GM12878 (cell line): ENCODE measurements at regions not wholly inside any gene's neighbourhood (a gene's known extent, or its start where the extent isn't known, plus 50 kb on each side); places are given as distances from the start of the nearest gene placed in this dataset.

Experiments
- ATAC-seq: fragments of 200-7000 bp; cut with Tn5 transposase; 3 replicates; pipeline ENCODE4 v1.9.1; 2020; ENCODE audit warnings: mild to moderate bottlenecking, moderate library complexity
- BruUV-seq: library from RNA; stranded (reverse); fragments of 400-500 nt; replicated peaks from 2 replicates; lab custom pipeline; 2021; lab: Mats Ljungman, UMichigan
- CTCF ChIA-PET: fragments of 300-600 bp; sonication (Branson Sonifier 250); formaldehyde crosslinking; extraction: SDS; loops from one replicate; lab custom pipeline; 2021; ENCODE audit warnings: inconsistent platforms; lab: Yijun Ruan, JAX
- POLR2A ChIA-PET: fragments of 350-600 bp; formaldehyde crosslinking; extraction: SDS; loops from one replicate; lab custom pipeline; 2021; ENCODE audit warnings: inconsistent platforms; lab: Charles Lee
- RAD21 ChIA-PET: fragments of 300-600 bp; sonication (Branson Sonifier 250); formaldehyde crosslinking; loops from one replicate; lab custom pipeline; 2023; ENCODE audit warnings: antibody characterized with exemption; ENCODE audit not compliant: unreplicated experiment; lab: Charles Lee
- SMC1A ChIA-PET: fragments of 300-600 bp; sonication (Branson Sonifier 250); formaldehyde crosslinking; loops from one replicate; lab custom pipeline; 2023; ENCODE audit not compliant: unreplicated experiment, uncharacterized antibody; lab: Charles Lee
- DNase-seq: peaks from one replicate; pipeline ENCODE4 v3.0.0-alpha.2; 2011; ENCODE audit warnings: low read depth, low spot score
- FAIRE-seq: peaks from 3 replicates; lab custom pipeline; 2011; peaks lifted over from hg19 to GRCh38; lab: Jason Lieb, UNC
- H2AFZ ChIP-seq: 2 replicates; pipeline ENCODE4 v1.6.0; 2011; ENCODE audit warnings: low read depth, low read length, control low read depth; ENCODE audit not compliant: control insufficient read depth
- H3K27ac ChIP-seq: 2 replicates; pipeline ENCODE4 v1.5.1; 2011; ENCODE audit warnings: control low read depth; ENCODE audit not compliant: control insufficient read depth, insufficient read depth
- H3K27me3 ChIP-seq, 2 experiments: replicated peaks in 1 of 2; 2 replicates each; pipeline versions ENCODE4 v1.6.0 to v1.6.1; 2011; ENCODE audit warnings: low read length in 1 of 2; ENCODE audit not compliant: control insufficient read depth in 2 of 2, insufficient read depth in 2 of 2
- H3K36me3 ChIP-seq, 2 experiments: 2 replicates each; pipeline ENCODE4 v1.5.1; 2011; ENCODE audit warnings: low read length in 1 of 2; ENCODE audit not compliant: control insufficient read depth in 2 of 2, insufficient read depth in 2 of 2
- H3K4me1 ChIP-seq: 2 replicates; pipeline ENCODE4 v1.6.1; 2011; ENCODE audit warnings: mild to moderate bottlenecking, low read length, moderate library complexity, mixed read lengths; ENCODE audit not compliant: control insufficient read depth, insufficient read depth
- H3K4me2 ChIP-seq: 2 replicates; pipeline ENCODE4 v1.6.0; 2011; ENCODE audit warnings: control low read depth; ENCODE audit not compliant: control insufficient read depth, insufficient read depth
- H3K4me3 ChIP-seq: fragments of 200-600 bp; sonication (generic); 2 replicates; pipeline ENCODE4 v1.5.1; 2016
- H3K79me2 ChIP-seq: 2 replicates; pipeline ENCODE4 v1.6.0; 2011; ENCODE audit warnings: low read length; ENCODE audit not compliant: control insufficient read depth, insufficient read depth
- H3K9ac ChIP-seq: 2 replicates; pipeline ENCODE4 v1.8.0; 2011; ENCODE audit warnings: low read length, control low read depth, mixed read lengths; ENCODE audit not compliant: control insufficient read depth, insufficient read depth
- H3K9me3 ChIP-seq: replicated peaks from 3 replicates; pipeline ENCODE4 v1.5.1; 2011; ENCODE audit warnings: mild to moderate bottlenecking, low read length; ENCODE audit not compliant: control insufficient read depth, insufficient read depth
- H4K20me1 ChIP-seq: 2 replicates; pipeline ENCODE4 v1.6.0; 2011; ENCODE audit not compliant: control insufficient read depth, insufficient read depth
- CTCF ChIP-seq, 3 experiments: IDR thresholded peaks in 2 of 3; conservative IDR thresholded peaks in 1 of 3; 2 replicates each; pipeline ENCODE4 v1.5.1; 2011; ENCODE audit warnings: low read depth in 3 of 3, low read length in 3 of 3, mild to moderate bottlenecking in 3 of 3, control low read depth in 2 of 3, moderate library complexity in 2 of 3, inconsistent platforms in 1 of 3, mixed read lengths in 1 of 3; ENCODE audit not compliant: control insufficient read depth in 2 of 3, insufficient read depth in 1 of 3; ENCODE audit errors: extremely low read depth in 1 of 3
- IKZF2 ChIP-seq, 2 experiments: fragments of 450-650 bp; IDR thresholded peaks; 2 replicates each; pipeline ENCODE4 v1.6.1; 2017; ENCODE audit warnings: mild to moderate bottlenecking in 2 of 2, moderate library complexity in 2 of 2
- MYB ChIP-seq: fragments of 150-350 bp; IDR thresholded peaks from 2 replicates; pipeline ENCODE4 v1.6.1; 2014; ENCODE audit warnings: mild to moderate bottlenecking, low read depth, low read length, borderline replicate concordance
- PML ChIP-seq: IDR thresholded peaks from 2 replicates; pipeline ENCODE4 v1.6.1; 2012; ENCODE audit warnings: low read length, inconsistent platforms
- RAD21 ChIP-seq: IDR thresholded peaks from 2 replicates; pipeline ENCODE4 v1.6.1; 2011; ENCODE audit warnings: mild to moderate bottlenecking, low read depth, low read length, moderate library complexity; ENCODE audit not compliant: insufficient read depth
- RBBP5 ChIP-seq: fragments of 200-600 bp; sonication (generic); conservative IDR thresholded peaks from 2 replicates; pipeline ENCODE4 v1.6.1; 2016
- SMC3 ChIP-seq: IDR thresholded peaks from 2 replicates; pipeline ENCODE4 v1.6.1; 2011; ENCODE audit warnings: low read length, improper control_type of control experiment, borderline replicate concordance
- YY1 ChIP-seq: IDR thresholded peaks from 2 replicates; pipeline ENCODE4 v1.6.1; 2011; ENCODE audit warnings: low read depth, mild to moderate bottlenecking, low read length
- WGBS: methylation state at CpG from one replicate; pipeline ENCODE4 v1.1.6; 2016; ENCODE audit warnings: low lambda C conversion rate; ENCODE audit not compliant: insufficient replicate concordance, insufficient coverage; ENCODE audit errors: missing lambda C conversion rate; 5-methylcytosine and 5-hydroxymethylcytosine counted together
- in situ Hi-C: fragments of 300-500 bp; cut with MboI; formaldehyde crosslinking; loops from 9 replicates; pipeline ENCODE4 v1.14.3; 2018; ENCODE audit warnings: mixed read lengths
- intact Hi-C: fragments of 100-400 bp; cut with micrococcal nuclease; formaldehyde crosslinking; loops from one replicate; pipeline ENCODE4 v1.14.2; 2022; ENCODE audit not compliant: unreplicated experiment
- TF ChIP-seq, protein P1 (sequence below): fragments of 450-650 bp; IDR thresholded peaks from 2 replicates; pipeline ENCODE4 v1.6.1; 2016; ENCODE audit warnings: mild to moderate bottlenecking

DNA sequence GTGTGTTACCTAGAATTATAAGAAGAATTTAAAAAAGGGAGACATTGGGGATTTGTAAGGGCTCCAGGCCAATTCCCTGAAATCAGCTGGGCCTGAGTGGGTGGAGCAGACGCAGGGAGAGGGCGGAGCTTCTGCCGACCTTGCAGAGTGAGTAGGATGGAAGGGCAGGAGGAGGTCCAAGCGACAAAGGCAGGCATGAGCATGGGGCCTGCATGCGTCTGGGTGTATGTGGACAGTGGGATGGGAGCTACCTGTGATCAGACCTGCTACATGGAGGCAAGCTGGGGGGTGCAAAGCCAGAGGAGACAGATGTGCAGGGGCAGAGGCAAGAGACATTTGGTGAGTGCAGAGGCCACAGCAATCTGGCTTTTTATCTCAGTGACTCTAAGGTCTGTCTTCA is 105.3 kb upstream of the OLIG2 start:
- no peak overlapping the region for H2AFZ ChIP-seq
- no peaks in the 10 kb centered on the region for H3K36me3 ChIP-seq
- no peaks in the 10 kb centered on the region; the same call in 1 of the 3 replicates for H3K9me3 ChIP-seq
- intact Hi-C loops (no loop called here), in situ Hi-C loops (no loop called here)
- TF ChIP-seq IKZF2 (IDR thresholded peaks at IDR 0.05), result no peak
- no peak for DNase-seq
- WGBS, result 35% methylated on average over 5 of the region's 5 CpGs
- no TSS peak for BruUV-seq
- H3K27me3 ChIP-seq, result no peaks in the 10 kb centered on the region
- no peak overlapping the region for H3K4me2 ChIP-seq
- H3K4me3 ChIP-seq, result no peak overlapping the region
- no peak overlapping the region for H3K27ac ChIP-seq
- ChIA-PET SMC1A (no interaction called here), POLR2A (no interaction called here), CTCF (interaction anchor here (1.2 to 2.5 kb wide), 4 partner anchors 20 to 276 kb away, joined by 3 to 8 read pairs (median 6); no protein-coding TSS in a partner anchor), RAD21 (no interaction called here)
- no peak for FAIRE-seq
- no peaks in the 10 kb centered on the region for H3K79me2 ChIP-seq
- no peaks in the 10 kb centered on the region for H3K4me1 ChIP-seq
- H4K20me1 ChIP-seq, result no peaks in the 10 kb centered on the region
- ATAC-seq, result no peak
- H3K9ac ChIP-seq, result no peak overlapping the region

DNA sequence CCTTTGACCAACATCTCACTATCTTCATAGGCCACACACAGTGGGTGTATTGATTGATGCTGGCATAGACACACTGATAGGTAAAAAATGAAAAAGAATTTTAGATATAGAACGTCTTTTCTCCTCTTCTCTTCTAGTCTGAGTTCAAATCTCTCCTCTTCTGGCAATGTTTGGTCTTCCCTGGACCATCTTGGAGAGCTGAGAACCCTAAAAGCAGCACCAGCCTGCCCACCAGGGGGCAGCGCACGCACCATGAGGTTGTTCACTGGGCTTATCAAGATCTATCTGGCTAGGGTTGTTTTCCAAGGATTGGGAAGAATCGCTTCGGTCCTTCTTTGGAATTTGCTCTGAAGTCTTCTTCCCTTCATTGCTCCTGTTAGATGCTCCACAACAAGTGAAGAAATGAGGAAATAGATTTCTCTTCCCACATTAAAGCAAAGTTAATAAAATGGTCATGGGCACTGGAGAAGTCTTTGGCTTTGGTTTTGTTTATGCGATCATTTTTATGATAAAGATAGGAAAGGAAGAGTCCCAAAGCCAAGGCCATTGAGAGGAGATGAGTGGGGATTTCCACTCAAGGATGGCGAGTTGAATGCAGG is 104.0 kb upstream of the OLIG2 start:
- Histone ChIP-seq H3K9me3 (no peaks in the 10 kb centered on the region; the same call in 1 of the 3 replicates), H3K27ac (no peak overlapping the region), H3K4me1 (no peaks in the 10 kb centered on the region), H3K9ac (no peak overlapping the region), H3K4me2 (no peak overlapping the region), H4K20me1 (no peaks in the 10 kb centered on the region), H3K79me2 (no peaks in the 10 kb centered on the region), H3K36me3 (no peaks in the 10 kb centered on the region), H3K4me3 (no peak overlapping the region), H2AFZ (no peak overlapping the region), H3K27me3 (no peaks in the 10 kb centered on the region)
- POLR2A ChIA-PET, result no interaction called here
- 11% methylated on average over 7 of the region's 7 CpGs for WGBS
- DNase-seq, result no peak
- CTCF ChIA-PET, result interaction anchor here (0.8 to 2.5 kb wide), 12 partner anchors 9 to 278 kb away, joined by 3 to 8 read pairs (median 3); no protein-coding TSS in a partner anchor
- ATAC-seq, result peak; percentile 48; the same call in 2 of the 3 replicates
- peak; percentile 51 for TF ChIP-seq RAD21
- TF ChIP-seq MYB, result no peak
- 0 out of 2 replicates have a peak, but pooled peaks have one; percentile 20 for TF ChIP-seq YY1
- no peak for TF ChIP-seq RBBP5
- peak; percentile 42 to 56 (median 42); a peak in 5 of 6 replicates for TF ChIP-seq CTCF (IDR thresholded peaks at IDR 0.05 in 2 of 3, conservative IDR thresholded peaks at IDR 0.05 in 1 of 3; ENCODE audit: control insufficient read depth in 2 of 3, extremely low read depth in 1 of 3, insufficient read depth in 1 of 3, low read depth in 3 of 3, low read length in 3 of 3)
- no peak for TF ChIP-seq PML
- TF ChIP-seq, protein P1, sequence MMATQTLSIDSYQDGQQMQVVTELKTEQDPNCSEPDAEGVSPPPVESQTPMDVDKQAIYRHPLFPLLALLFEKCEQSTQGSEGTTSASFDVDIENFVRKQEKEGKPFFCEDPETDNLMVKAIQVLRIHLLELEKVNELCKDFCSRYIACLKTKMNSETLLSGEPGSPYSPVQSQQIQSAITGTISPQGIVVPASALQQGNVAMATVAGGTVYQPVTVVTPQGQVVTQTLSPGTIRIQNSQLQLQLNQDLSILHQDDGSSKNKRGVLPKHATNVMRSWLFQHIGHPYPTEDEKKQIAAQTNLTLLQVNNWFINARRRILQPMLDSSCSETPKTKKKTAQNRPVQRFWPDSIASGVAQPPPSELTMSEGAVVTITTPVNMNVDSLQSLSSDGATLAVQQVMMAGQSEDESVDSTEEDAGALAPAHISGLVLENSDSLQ, result no peak
- peak; percentile 47; the same call in 1 of the 2 replicates for TF ChIP-seq SMC3
- in situ Hi-C loops (no loop called here), intact Hi-C loops (no loop called here)
- RAD21 ChIA-PET, result interaction anchor here (1.0 to 1.3 kb wide), 2 partner anchors 205 to 275 kb away, joined by 4 read pairs; no protein-coding TSS in a partner anchor
- BruUV-seq, result no TSS peak
- SMC1A ChIA-PET, result interaction anchor here (0.6 to 1.6 kb wide), 5 partner anchors 10 to 275 kb away, joined by 3 to 6 read pairs (median 3); no protein-coding TSS in a partner anchor
- FAIRE-seq, result no peak
